HEK293 (cell line): ENCODE measurements at regions not wholly inside any gene's neighbourhood (a gene's known extent, or its start where the extent isn't known, plus 50 kb on each side); places are given as distances from the start of the nearest gene placed in this dataset.

Experiments used
- ZBTB20 ChIP-seq: fragments of 450-650 bp; formaldehyde crosslinking; IDR thresholded peaks from 2 replicates; pipeline ENCODE4 v1.5.1; 2016; ENCODE audit warnings: missing biosample characterization, missing genetic modification characterization
- ZNF146 ChIP-seq: fragments of 450-650 bp; formaldehyde crosslinking; IDR thresholded peaks from 2 replicates; pipeline ENCODE4 v1.5.1; 2016; ENCODE audit warnings: missing biosample characterization, missing genetic modification characterization
- ZNF274 ChIP-seq, 2 experiments: fragments of 200-500 bp in 1 of 2; fragments of 450-650 bp in 1 of 2; sonication (Bioruptor generic) in 1 of 2; formaldehyde crosslinking in 1 of 2; IDR thresholded peaks; 2 replicates each; pipeline versions ENCODE4 v1.5.1 to v1.6.1; 2014 to 2016; ENCODE audit warnings: borderline replicate concordance in 1 of 2, inconsistent platforms in 1 of 2, low read length in 1 of 2, missing biosample characterization in 1 of 2, missing genetic modification characterization in 1 of 2
- ZNF560 ChIP-seq: fragments of 450-650 bp; formaldehyde crosslinking; IDR thresholded peaks from 2 replicates; pipeline ENCODE4 v1.5.1; 2017; ENCODE audit warnings: missing biosample characterization, missing genetic modification characterization, borderline replicate concordance
- ZNF76 ChIP-seq: fragments of 450-650 bp; formaldehyde crosslinking; IDR thresholded peaks from 2 replicates; pipeline ENCODE4; 2016; ENCODE audit warnings: low read depth, missing biosample characterization, missing genetic modification characterization, borderline replicate concordance
- TF ChIP-seq, protein P1 (sequence below): fragments of 450-650 bp; formaldehyde crosslinking; IDR thresholded peaks from 2 replicates; pipeline ENCODE4 v1.5.1; 2016; ENCODE audit warnings: missing biosample characterization, missing genetic modification characterization

- no peak for TF ChIP-seq ZNF274 (IDR thresholded peaks at IDR 0.05; ENCODE audit: low read length)
- TF ChIP-seq ZNF274 (tag by site-specific recombination; IDR thresholded peaks at IDR 0.05; ENCODE audit: borderline replicate concordance): no peak
- TF ChIP-seq, protein P1, sequence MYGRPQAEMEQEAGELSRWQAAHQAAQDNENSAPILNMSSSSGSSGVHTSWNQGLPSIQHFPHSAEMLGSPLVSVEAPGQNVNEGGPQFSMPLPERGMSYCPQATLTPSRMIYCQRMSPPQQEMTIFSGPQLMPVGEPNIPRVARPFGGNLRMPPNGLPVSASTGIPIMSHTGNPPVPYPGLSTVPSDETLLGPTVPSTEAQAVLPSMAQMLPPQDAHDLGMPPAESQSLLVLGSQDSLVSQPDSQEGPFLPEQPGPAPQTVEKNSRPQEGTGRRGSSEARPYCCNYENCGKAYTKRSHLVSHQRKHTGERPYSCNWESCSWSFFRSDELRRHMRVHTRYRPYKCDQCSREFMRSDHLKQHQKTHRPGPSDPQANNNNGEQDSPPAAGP (tag by site-specific recombination): no peak
- no peak for TF ChIP-seq ZBTB20 (tag by site-specific recombination)
- TF ChIP-seq ZNF560 (tag by site-specific recombination): no peak
- TF ChIP-seq ZNF146 (tag by site-specific recombination): no peak
- TF ChIP-seq ZNF76: no peak
Observed at GRCh38 chr1:59062743-59063142, 234.2 kb upstream of the FGGY start.
